H1 (cell line): ENCODE measurements at regions not wholly inside any gene's neighbourhood (a gene's known extent, or its start where the extent isn't known, plus 50 kb on each side); places are given as distances from the start of the nearest gene placed in this dataset.

Experiments used
- CBX8 ChIP-seq: fragments of 300-800, 300-1000 bp; sonication (generic); IDR thresholded peaks from 2 replicates; pipeline ENCODE4 v1.7.1; 2016; ENCODE audit warnings: low read depth, low read length, borderline replicate concordance
- EZH2 ChIP-seq: fragments of 200-600 bp; sonication (generic); IDR thresholded peaks from 2 replicates; pipeline ENCODE4 v1.7.1; 2012; ENCODE audit warnings: low read depth, mild to moderate bottlenecking, moderate library complexity, low read length, inconsistent platforms; ENCODE audit not compliant: severe bottlenecking
- HDAC2 ChIP-seq, 2 experiments: fragments of 300-600 bp in 1 of 2; sonication (generic) in 1 of 2; IDR thresholded peaks; 2 replicates each; pipeline ENCODE4 v1.6.1; 2011 to 2012; ENCODE audit warnings: low read depth in 2 of 2, low read length in 2 of 2, mild to moderate bottlenecking in 2 of 2, moderate library complexity in 2 of 2, borderline replicate concordance in 1 of 2, inconsistent platforms in 1 of 2
- JUND ChIP-seq: IDR thresholded peaks from 2 replicates; pipeline ENCODE4 v1.6.1; 2011; ENCODE audit warnings: mild to moderate bottlenecking, improper control_type of control experiment, low read length
- KDM1A ChIP-seq: fragments of 200-600, 300-600 bp; sonication (generic); IDR thresholded peaks from 2 replicates; pipeline ENCODE4 v1.7.1; 2016; ENCODE audit warnings: mild to moderate bottlenecking, low read length, borderline replicate concordance
- MAX ChIP-seq: IDR thresholded peaks from 2 replicates; pipeline ENCODE4 v1.6.1; 2012; ENCODE audit warnings: inconsistent platforms
- SP2 ChIP-seq: IDR thresholded peaks from 2 replicates; pipeline ENCODE4 v1.6.1; 2012; ENCODE audit warnings: mild to moderate bottlenecking, low read length, inconsistent platforms
- TCF12 ChIP-seq: IDR thresholded peaks from 2 replicates; pipeline ENCODE4 v1.6.1; 2011; ENCODE audit warnings: low read depth, mild to moderate bottlenecking, low read length

- TF ChIP-seq MAX, result no peak
- no peak for TF ChIP-seq HDAC2 (IDR thresholded peaks at IDR 0.05; ENCODE audit: borderline replicate concordance in 1 of 2, low read depth in 2 of 2, low read length in 2 of 2)
- TF ChIP-seq EZH2, result no peak
- TF ChIP-seq TCF12, result no peak
- no peak for TF ChIP-seq SP2
- TF ChIP-seq JUND, result no peak
- TF ChIP-seq KDM1A, result no peak
- no peak for TF ChIP-seq CBX8
These were observed 458.7 kb upstream of the EEF2KMT start (continued) for GRCh38 chr16:5556158-5556810.
